ENCODE measurements at regions not wholly inside any gene's neighbourhood (a gene's known extent, or its start where the extent isn't known, plus 50 kb on each side); places are given as distances from the start of the nearest gene placed in this dataset.

- no peaks in the 10 kb centered on the region; a peak in 1 of 4 replicates for H3K27me3 ChIP-seq (replicated peaks in 1 of 2; ENCODE audit: control insufficient read depth in 2 of 2, insufficient read depth in 2 of 2, low read length in 1 of 2)
- CTCF ChIA-PET: no interaction called here
Measured at GRCh38 chr9:109707355-109707754, 72.6 kb upstream of the PALM2AKAP2 start.

More at GRCh38 chr9:109707355-109707754, 72.6 kb upstream of the PALM2AKAP2 start:
- H4K20me1 ChIP-seq (ENCODE audit: control insufficient read depth, insufficient read depth): no peaks in the 10 kb centered on the region
- SMC1A ChIA-PET (ENCODE audit: uncharacterized antibody, unreplicated experiment): no interaction called here
- in situ Hi-C loops (cut with MboI) (no loop called here), intact Hi-C loops (cut with micrococcal nuclease; ENCODE audit: unreplicated experiment) (no loop called here)
- no peaks in the 10 kb centered on the region for H3K9me3 ChIP-seq (replicated peaks; ENCODE audit: control insufficient read depth, insufficient read depth, low read length)
- FAIRE-seq (no peak), DNase-seq (ENCODE audit: low read depth, low spot score) (no peak), ATAC-seq (no peak)
- H3K9ac ChIP-seq (ENCODE audit: control insufficient read depth, insufficient read depth, low read length): no peak overlapping the region
- 75% methylated on average over 3 of the region's 3 CpGs for WGBS (ENCODE audit: insufficient coverage, insufficient replicate concordance, low lambda C conversion rate, missing lambda C conversion rate)
- H3K27ac ChIP-seq (ENCODE audit: control insufficient read depth, insufficient read depth): no peak overlapping the region
- RAD21 ChIA-PET (ENCODE audit: unreplicated experiment): no interaction called here
- POLR2A ChIA-PET: no interaction called here
- no peaks in the 10 kb centered on the region for H3K4me1 ChIP-seq (ENCODE audit: control insufficient read depth, insufficient read depth, low read length)
- no peaks in the 10 kb centered on the region for H3K79me2 ChIP-seq (ENCODE audit: control insufficient read depth, insufficient read depth, low read length)
- no peak for TF ChIP-seq GABPA (IDR thresholded peaks at IDR 0.05; ENCODE audit: low read depth)
- no peak for TF ChIP-seq REST (IDR thresholded peaks at IDR 0.05; ENCODE audit: low read depth, low read length)
- H3K4me3 ChIP-seq: no peak overlapping the region
- H3K4me2 ChIP-seq (ENCODE audit: control insufficient read depth, insufficient read depth): no peak overlapping the region
- no peaks in the 10 kb centered on the region for H3K36me3 ChIP-seq (ENCODE audit: control insufficient read depth in 2 of 2, insufficient read depth in 2 of 2, low read length in 1 of 2)
- H2AFZ ChIP-seq (ENCODE audit: control insufficient read depth, low read depth, low read length): no peak overlapping the region
- BruUV-seq (replicated peaks): no TSS peak
